OCI-LY7 (cell line): ENCODE measurements at regions not wholly inside any gene's neighbourhood (a gene's known extent, or its start where the extent isn't known, plus 50 kb on each side); places are given as distances from the start of the nearest gene placed in this dataset.

Experiments
- BruUV-seq: library from RNA; stranded (reverse); fragments of 400-500 nt; replicated peaks from 2 replicates; lab custom pipeline; 2021; lab: Mats Ljungman, UMichigan
- CTCF ChIA-PET: fragments of 300-600 bp; sonication (Branson Sonifier 250); formaldehyde crosslinking; loops from one replicate; lab custom pipeline; 2022; ENCODE audit warnings: antibody characterized with exemption; ENCODE audit not compliant: unreplicated experiment; lab: Charles Lee
- POLR2A ChIA-PET: fragments of 300-600 bp; sonication (Branson Sonifier 250); formaldehyde crosslinking; loops from one replicate; lab custom pipeline; 2022; ENCODE audit warnings: antibody characterized with exemption; lab: Charles Lee
- DNase-seq: peaks from one replicate; pipeline ENCODE4 v3.0.0-alpha.2; 2015; ENCODE audit warnings: low spot score
- H2AFZ ChIP-seq: fragments of 200-600 bp; sonication (generic), shearing (Covaris generic); 2 replicates; pipeline ENCODE4 v1.6.1; 2014; ENCODE audit warnings: mild to moderate bottlenecking, antibody characterized with exemption, low read length, moderate library complexity
- H3K27ac ChIP-seq: fragments of 200-600 bp; sonication (generic); 2 replicates; pipeline ENCODE4 v1.5.1; 2014; ENCODE audit warnings: mixed run types, low read depth, mild to moderate bottlenecking, moderate library complexity, low read length, inconsistent platforms; ENCODE audit not compliant: poor library complexity, severe bottlenecking
- H3K36me3 ChIP-seq: fragments of 200-600 bp; sonication (generic); 2 replicates; pipeline ENCODE4 v1.6.1; 2014; ENCODE audit warnings: mild to moderate bottlenecking, antibody characterized with exemption, low read length, moderate library complexity, mixed read lengths; ENCODE audit not compliant: insufficient read depth
- H3K4me1 ChIP-seq: fragments of 200-600 bp; sonication (generic); 2 replicates; pipeline ENCODE4 v1.5.1; 2014; ENCODE audit warnings: mild to moderate bottlenecking, low read length; ENCODE audit not compliant: insufficient read depth, poor library complexity, severe bottlenecking
- H3K4me2 ChIP-seq: fragments of 200-600 bp; sonication (generic); 2 replicates; pipeline ENCODE4 v1.6.1; 2014; ENCODE audit warnings: mild to moderate bottlenecking, low read length
- H3K4me3 ChIP-seq: fragments of 200-600 bp; sonication (generic); 2 replicates; pipeline ENCODE4 v1.5.1; 2014; ENCODE audit warnings: mild to moderate bottlenecking, low read depth, low read length; ENCODE audit not compliant: poor library complexity, severe bottlenecking
- H3K79me2 ChIP-seq: fragments of 200-600 bp; sonication (generic); 2 replicates; pipeline ENCODE4 v1.6.1; 2016; ENCODE audit warnings: low read depth, mild to moderate bottlenecking, low read length, moderate library complexity, mixed read lengths; ENCODE audit not compliant: insufficient read depth
- H3K9me2 ChIP-seq: fragments of 200-600 bp; sonication (generic); 2 replicates; pipeline ENCODE4 v1.6.1; 2016; ENCODE audit warnings: mild to moderate bottlenecking, low read length, mixed read lengths; ENCODE audit not compliant: insufficient read depth
- H3K9me3 ChIP-seq: fragments of 200-600 bp; sonication (generic); 2 replicates; pipeline ENCODE4 v1.6.1; 2014; ENCODE audit warnings: mild to moderate bottlenecking, mixed run types, low read length, mixed read lengths
- H4K20me1 ChIP-seq: fragments of 200-600 bp; sonication (generic); 2 replicates; pipeline ENCODE4 v1.6.1; 2014; ENCODE audit warnings: mild to moderate bottlenecking, antibody characterized with exemption, low read length, moderate library complexity, mixed read lengths; ENCODE audit not compliant: insufficient read depth
- EZH2phosphoT487 ChIP-seq: fragments of 200-600 bp; sonication (generic); IDR thresholded peaks from 2 replicates; pipeline ENCODE4 v1.6.1; 2018; ENCODE audit warnings: low read depth, borderline replicate concordance, mild to moderate bottlenecking, mixed run types, antibody characterized with exemption, low read length, moderate library complexity, mixed read lengths
- intact Hi-C: fragments of 100-400 bp; cut with micrococcal nuclease; formaldehyde crosslinking; loops from one replicate; pipeline ENCODE4 v1.10.0; 2022; ENCODE audit not compliant: unreplicated experiment
- TF ChIP-seq, protein P1 (sequence below): fragments of 200-600 bp; sonication (generic); conservative IDR thresholded peaks from 2 replicates; pipeline ENCODE4 v1.5.1; 2014; ENCODE audit warnings: mild to moderate bottlenecking, antibody characterized with exemption, low read length, moderate library complexity, mixed read lengths

DNA sequence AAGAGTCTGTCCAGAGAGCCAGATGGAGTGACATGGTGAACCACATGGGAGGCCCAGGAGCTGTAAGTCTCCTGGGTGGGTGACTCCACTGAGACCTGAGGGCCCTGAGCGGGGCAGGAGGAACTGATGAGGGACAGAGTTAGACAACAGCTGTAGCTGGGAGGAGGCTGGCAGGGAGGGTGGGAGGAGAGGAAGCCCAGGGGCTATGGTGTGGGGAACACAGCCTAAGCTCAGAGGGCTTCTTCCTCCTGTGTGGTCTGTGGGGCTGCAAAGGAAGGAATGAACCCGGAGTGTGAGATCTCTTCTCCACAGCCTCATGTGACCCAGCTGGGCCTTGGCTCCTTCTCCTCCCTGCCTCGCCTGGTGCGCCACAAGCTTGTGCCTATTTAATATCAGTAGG, 395.6 kb upstream of the HS6ST1 start:
- Histone ChIP-seq H3K27ac (no peak overlapping the region), H3K4me2 (no peak overlapping the region), H3K4me1 (peaks cover 7% of the 10 kb centered on the region), H3K9me2 (no peaks in the 10 kb centered on the region), H4K20me1 (no peaks in the 10 kb centered on the region), H2AFZ (peak overlapping the region; percentile 33; the same call in 1 of the 2 replicates), H3K9me3 (no peaks in the 10 kb centered on the region), H3K36me3 (no peaks in the 10 kb centered on the region), H3K4me3 (no peak overlapping the region), H3K79me2 (no peaks in the 10 kb centered on the region)
- no peak for TF ChIP-seq EZH2phosphoT487
- TF ChIP-seq, protein P1, sequence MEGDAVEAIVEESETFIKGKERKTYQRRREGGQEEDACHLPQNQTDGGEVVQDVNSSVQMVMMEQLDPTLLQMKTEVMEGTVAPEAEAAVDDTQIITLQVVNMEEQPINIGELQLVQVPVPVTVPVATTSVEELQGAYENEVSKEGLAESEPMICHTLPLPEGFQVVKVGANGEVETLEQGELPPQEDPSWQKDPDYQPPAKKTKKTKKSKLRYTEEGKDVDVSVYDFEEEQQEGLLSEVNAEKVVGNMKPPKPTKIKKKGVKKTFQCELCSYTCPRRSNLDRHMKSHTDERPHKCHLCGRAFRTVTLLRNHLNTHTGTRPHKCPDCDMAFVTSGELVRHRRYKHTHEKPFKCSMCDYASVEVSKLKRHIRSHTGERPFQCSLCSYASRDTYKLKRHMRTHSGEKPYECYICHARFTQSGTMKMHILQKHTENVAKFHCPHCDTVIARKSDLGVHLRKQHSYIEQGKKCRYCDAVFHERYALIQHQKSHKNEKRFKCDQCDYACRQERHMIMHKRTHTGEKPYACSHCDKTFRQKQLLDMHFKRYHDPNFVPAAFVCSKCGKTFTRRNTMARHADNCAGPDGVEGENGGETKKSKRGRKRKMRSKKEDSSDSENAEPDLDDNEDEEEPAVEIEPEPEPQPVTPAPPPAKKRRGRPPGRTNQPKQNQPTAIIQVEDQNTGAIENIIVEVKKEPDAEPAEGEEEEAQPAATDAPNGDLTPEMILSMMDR: no peak
- intact Hi-C loops: no loop called here
- POLR2A ChIA-PET: interaction anchor here (0.8 kb wide), 1 partner anchor 44 kb away, joined by 5 read pairs; no protein-coding TSS in a partner anchor
- no peak for DNase-seq
- no TSS peak for BruUV-seq
- CTCF ChIA-PET: no interaction called here

DNA sequence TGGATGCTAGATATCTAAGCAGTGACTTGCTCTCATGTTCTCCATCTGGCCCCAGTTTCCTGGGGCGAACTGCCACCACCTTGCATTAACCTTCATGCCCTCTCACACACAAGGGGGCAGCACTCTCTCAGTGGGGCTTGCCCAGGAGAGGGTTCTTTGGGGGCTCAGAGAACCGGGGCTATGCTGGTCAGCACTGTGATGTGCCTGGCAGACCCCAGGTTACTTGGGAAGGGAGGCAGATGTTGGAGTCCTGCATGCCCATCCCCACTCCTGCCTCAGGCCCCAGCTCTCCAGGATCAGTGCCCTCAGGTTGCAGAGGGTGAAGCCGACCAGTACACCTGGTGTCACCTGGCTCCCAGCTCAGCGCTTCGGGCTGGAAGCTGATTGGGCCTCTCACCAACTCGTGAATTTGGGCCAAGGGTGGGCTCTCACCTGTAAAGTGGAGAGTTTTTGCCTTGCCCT, 396.2 kb upstream of the HS6ST1 start:
- Histone ChIP-seq H4K20me1 (no peaks in the 10 kb centered on the region), H2AFZ (peak overlapping the region; percentile 33; the same call in 1 of the 2 replicates), H3K36me3 (no peaks in the 10 kb centered on the region), H3K4me1 (peaks cover 7% of the 10 kb centered on the region), H3K27ac (no peak overlapping the region), H3K4me2 (no peak overlapping the region), H3K79me2 (no peaks in the 10 kb centered on the region), H3K4me3 (no peak overlapping the region), H3K9me3 (no peaks in the 10 kb centered on the region), H3K9me2 (no peaks in the 10 kb centered on the region)
- peak; percentile 36 for DNase-seq
- intact Hi-C loops: no loop called here
- no TSS peak for BruUV-seq
- CTCF ChIA-PET: no interaction called here
- TF ChIP-seq, protein P1: peak; percentile 72
- TF ChIP-seq EZH2phosphoT487: no peak
- POLR2A ChIA-PET: no interaction called here

DNA sequence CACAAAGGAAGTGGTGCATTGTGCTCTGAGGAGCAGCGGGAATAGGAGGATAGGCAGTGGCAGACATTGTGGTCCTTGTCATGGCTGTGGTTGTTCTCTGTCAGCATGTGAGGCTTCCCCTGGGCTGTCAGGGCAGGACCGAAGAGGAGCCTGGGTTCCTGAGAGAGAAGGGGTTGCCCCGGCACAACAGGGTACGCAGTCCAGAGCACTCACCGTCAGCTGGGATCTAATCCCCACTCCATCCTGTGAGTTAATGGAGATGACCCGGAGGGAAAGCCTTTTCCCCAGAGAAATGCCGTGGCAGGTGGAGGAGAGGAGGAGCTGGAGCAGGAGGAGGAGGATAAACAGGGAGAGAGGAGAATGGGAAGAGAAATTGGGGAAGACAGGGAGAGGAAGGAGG, 396.7 kb upstream of the HS6ST1 start:
- Histone ChIP-seq H3K9me3 (no peaks in the 10 kb centered on the region), H3K79me2 (no peaks in the 10 kb centered on the region), H3K4me3 (no peak overlapping the region), H4K20me1 (no peaks in the 10 kb centered on the region), H3K27ac (no peak overlapping the region), H3K9me2 (no peaks in the 10 kb centered on the region), H3K4me2 (no peak overlapping the region), H2AFZ (no peak overlapping the region), H3K4me1 (peaks cover 7% of the 10 kb centered on the region), H3K36me3 (no peaks in the 10 kb centered on the region)
- TF ChIP-seq, protein P1: no peak
- TF ChIP-seq EZH2phosphoT487: no peak
- POLR2A ChIA-PET: no interaction called here
- BruUV-seq: no TSS peak
- no peak for DNase-seq
- intact Hi-C loops: no loop called here
- CTCF ChIA-PET: no interaction called here
